ENCODE measurements at regions not wholly inside any gene's neighbourhood (a gene's known extent, or its start where the extent isn't known, plus 50 kb on each side); places are given as distances from the start of the nearest gene placed in this dataset.
"Not testable (repeated sequence)": the region's sequence is repeated elsewhere in the genome, so short reads cannot be mapped to it uniquely, and the experiment has no call there.

- no peak for DNase-seq (ENCODE audit: low read depth in 2 of 3, low spot score in 1 of 3)
Measured at GRCh38 chr4:159547645-159548308, 444.9 kb downstream of the RAPGEF2 start.

DNA sequence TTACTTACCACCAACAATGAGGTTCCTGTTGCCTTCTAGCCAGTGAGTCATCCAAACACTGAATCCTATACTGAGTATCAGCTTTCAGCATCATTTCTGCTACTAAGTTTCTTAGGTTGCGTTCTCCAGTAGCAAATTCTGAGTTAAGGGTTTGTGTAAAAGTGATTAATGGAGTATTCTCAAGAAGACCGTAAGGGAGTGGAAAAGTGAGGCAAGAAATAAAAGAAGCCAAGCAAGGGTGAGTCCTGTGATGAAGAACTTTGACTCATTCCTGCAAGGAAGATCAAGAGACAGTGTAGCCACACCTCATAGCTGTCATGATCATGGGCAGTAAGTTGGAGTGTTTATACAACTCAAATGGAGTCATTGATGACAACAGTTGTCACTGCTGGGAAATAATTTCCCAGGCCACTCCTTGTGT, 446.2 kb downstream of the RAPGEF2 start:
- no peak for DNase-seq (ENCODE audit: low read depth in 2 of 3, low spot score in 1 of 3)

DNA sequence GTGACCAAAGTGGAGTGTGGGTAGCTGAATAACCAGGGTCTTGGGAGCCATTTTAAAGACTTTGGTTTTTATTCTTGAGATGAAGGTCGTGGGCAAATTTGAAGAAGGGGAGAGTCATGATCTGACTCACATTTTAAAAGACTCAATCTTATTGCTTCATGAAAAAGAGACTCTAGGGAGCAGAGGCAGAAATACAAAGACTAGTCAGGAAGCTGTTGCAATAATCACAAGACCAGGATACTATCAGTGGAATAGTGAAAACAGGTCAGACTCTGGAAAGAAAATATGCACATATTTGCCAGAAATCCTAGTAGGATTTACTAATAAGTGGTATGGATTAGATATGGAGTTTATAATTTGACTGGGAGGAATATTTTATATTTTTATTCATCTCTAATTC, 448.4 kb downstream of the RAPGEF2 start:
- DNase-seq (ENCODE audit: low read depth in 2 of 3, low spot score in 1 of 3) = no peak

- no peak for DNase-seq (ENCODE audit: low read depth in 2 of 3, low spot score in 1 of 3)
Measured at GRCh38 chr4:159552979-159553768, 450.3 kb downstream of the RAPGEF2 start.

DNA sequence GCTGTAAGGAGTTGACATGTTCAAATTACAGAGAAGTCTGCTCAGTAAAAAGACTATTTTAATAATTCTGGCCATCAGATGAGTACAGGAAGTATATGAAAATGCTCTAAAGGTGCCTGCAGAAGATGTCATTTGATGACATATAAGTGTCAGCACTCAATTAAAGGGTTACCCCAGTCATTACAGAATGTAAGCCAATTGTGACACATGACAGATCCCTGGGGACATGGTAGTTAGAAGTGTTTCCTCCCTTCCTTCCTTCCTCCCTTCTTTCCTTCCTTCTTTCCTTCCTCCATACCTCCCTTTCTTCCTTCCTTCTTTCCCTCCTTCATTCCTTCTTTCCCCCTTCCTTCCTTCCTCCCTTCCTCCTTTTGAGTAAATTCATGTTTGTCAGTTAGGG, 453.0 kb downstream of the RAPGEF2 start:
- no peak for DNase-seq (ENCODE audit: low read depth in 2 of 3, low spot score in 1 of 3)

GRCh38 chr4:159562366-159562765, 459.5 kb downstream of the RAPGEF2 start:
- no peak for DNase-seq (ENCODE audit: low read depth in 2 of 3, low spot score in 1 of 3)

- no peak for DNase-seq (ENCODE audit: low read depth in 2 of 3, low spot score in 1 of 3)
Measured at GRCh38 chr4:159563257-159563656, 460.4 kb downstream of the RAPGEF2 start.

GRCh38 chr4:159564615-159565014, 461.7 kb downstream of the RAPGEF2 start:
- no peak for DNase-seq (ENCODE audit: low read depth in 2 of 3, low spot score in 1 of 3)

DNA sequence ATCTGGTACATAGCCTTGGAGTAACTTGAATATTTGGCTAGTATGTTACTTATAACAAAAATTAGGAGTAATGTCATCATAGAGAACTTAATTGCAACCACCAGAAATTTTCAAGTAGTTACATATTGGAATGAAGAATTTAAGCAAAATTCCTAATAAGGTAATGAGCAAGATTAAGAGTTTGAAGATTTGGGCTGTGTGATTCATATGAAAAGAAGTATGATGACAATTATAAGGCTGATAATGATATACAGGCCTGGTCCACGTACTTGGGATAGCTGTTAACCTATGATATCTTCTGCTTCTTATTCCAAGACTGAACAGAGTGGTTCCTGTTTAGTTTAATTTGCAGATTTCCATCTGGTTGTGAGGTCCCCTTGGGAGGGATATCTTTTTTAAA, 463.9 kb downstream of the RAPGEF2 start:
- no peak for DNase-seq (ENCODE audit: low read depth in 2 of 3, low spot score in 1 of 3)

DNA sequence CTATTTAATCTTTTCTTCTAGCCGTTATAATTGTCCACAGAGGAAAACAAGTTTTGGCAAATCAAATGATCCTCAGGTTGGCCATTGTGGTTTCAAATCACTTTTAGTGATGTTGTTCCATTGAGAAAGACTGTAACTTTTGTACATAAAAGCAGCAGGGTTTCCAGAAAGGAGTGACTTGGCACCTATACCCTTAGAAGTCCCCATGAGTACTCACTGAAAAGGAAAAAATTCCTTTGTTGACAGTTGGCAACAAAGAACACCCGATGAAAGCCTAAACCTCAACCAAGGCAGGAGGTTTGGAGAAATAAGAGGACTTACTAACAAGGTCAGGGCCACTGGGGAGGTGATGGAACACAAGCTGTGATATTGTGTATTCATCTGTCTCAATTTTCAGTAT, 474.4 kb downstream of the RAPGEF2 start:
- DNase-seq (ENCODE audit: low read depth in 2 of 3, low spot score in 1 of 3) = no peak

DNA sequence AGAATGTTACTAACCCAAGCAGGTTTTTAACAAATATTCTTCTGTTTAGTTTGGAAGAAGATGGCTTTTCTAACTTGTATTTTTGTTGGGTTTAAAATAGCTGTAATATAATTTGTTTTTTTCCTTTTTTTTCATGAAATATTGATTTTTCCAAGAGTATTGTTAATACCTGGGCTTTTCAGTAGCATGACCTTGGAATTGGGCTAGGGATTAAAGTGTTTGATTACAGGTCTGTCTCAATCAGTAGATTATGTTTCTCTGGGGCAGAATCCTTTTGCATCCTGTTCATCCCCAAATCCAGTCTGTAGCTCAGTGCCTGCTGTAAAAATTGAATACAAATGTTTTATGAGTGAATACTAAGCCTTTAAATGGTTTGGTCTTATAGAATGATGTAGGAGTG, 479.8 kb downstream of the RAPGEF2 start:
- no peak for DNase-seq (ENCODE audit: low read depth in 2 of 3, low spot score in 1 of 3)

GRCh38 chr4:159592898-159593556, 490.1 kb downstream of the RAPGEF2 start:
- no peak for DNase-seq (ENCODE audit: low read depth in 2 of 3, low spot score in 1 of 3)

- DNase-seq (ENCODE audit: low read depth in 2 of 3, low spot score in 1 of 3) = no peak
Measured at GRCh38 chr4:159593681-159594080, 490.8 kb downstream of the RAPGEF2 start.

DNA sequence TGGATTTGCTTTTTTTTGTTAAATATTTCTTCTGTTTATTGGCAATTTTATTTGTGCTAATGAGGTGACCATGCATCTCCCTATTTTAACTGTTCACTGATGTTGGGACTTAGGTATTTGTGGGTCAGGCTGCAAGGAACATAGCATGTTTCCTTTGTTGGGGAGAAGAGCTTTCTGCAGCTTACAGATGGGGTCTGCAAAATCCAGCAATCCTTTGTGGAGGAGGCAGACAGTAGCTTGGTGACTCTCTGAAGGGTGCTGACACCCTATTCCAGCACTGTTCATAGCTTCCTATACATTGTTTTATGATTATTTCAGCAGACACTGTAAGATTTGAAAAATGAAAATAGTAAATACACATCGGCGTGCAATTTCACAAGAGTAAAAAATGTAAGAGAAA, 491.7 kb downstream of the RAPGEF2 start:
- no peak for DNase-seq (ENCODE audit: low read depth in 2 of 3, low spot score in 1 of 3)

- not testable (repeated sequence) for DNase-seq (ENCODE audit: low read depth in 2 of 3, low spot score in 1 of 3)
Measured at GRCh38 chr4:159595101-159595500, 492.2 kb downstream of the RAPGEF2 start.

- no peak for DNase-seq (ENCODE audit: low read depth in 2 of 3, low spot score in 1 of 3)
Measured at GRCh38 chr4:159598602-159599001, 495.7 kb downstream of the RAPGEF2 start.

GRCh38 chr4:159600061-159600460, 497.2 kb downstream of the RAPGEF2 start:
- DNase-seq (ENCODE audit: low read depth in 2 of 3, low spot score in 1 of 3) = no peak

GRCh38 chr4:159604781-159605180, 501.9 kb downstream of the RAPGEF2 start:
- no peak for DNase-seq (ENCODE audit: low read depth in 2 of 3, low spot score in 1 of 3)

DNA sequence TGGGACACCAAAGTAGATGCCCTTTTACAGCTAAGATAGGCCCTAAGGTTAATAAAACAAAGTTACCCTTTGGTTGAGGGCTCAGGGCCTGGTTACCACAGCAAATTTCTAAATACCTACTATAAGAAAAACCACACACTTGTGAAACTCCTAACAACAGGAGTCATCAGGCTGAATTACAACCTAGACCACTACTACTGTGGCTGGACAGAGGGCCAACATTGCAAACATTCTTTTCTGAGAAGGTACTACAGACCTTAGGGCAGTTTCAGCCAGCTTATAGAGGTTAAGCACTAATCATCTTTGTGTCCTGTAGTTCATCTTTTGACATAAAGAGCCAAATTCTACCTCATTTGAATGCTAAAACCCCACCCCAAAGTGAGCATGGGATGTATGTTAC, 504.0 kb downstream of the RAPGEF2 start:
- no peak for DNase-seq (ENCODE audit: low read depth in 2 of 3, low spot score in 1 of 3)

GRCh38 chr4:159607809-159608208, 504.9 kb downstream of the RAPGEF2 start:
- DNase-seq (ENCODE audit: low read depth in 2 of 3, low spot score in 1 of 3) = no peak

GRCh38 chr4:159608436-159608835, 505.6 kb downstream of the RAPGEF2 start:
- no peak for DNase-seq (ENCODE audit: low read depth in 2 of 3, low spot score in 1 of 3)

DNA sequence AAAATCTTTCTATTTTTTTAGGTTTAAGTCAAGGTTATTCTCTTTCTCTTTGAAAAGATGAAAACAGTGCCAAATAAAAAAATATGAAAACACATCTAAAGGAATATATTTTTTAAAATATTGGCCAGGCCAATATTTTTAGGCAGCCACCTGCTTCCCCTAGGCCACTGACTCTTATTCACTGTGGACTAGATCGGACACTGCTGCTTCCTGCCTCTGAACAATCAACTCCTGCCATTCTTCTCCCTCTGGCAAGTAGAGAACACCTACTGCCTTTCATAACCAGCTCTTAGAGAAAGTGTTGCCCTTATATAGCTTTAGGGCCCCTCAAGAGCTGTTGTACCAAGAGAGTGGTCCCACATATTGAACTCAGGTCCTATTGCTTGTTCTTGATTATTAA, 529.2 kb downstream of the RAPGEF2 start:
- DNase-seq (ENCODE audit: low read depth in 2 of 3, low spot score in 1 of 3) = no peak

Data from stimulated activated CD4-positive, alpha-beta T cell treated with anti-CD3 and anti-CD28 coated beads, Interleukin-12 subunit alpha, Interleukin-12 subunit beta, amount 100 ng/mL, for 48 hours (primary cell).